HepG2 (cell line): ENCODE measurements at regions not wholly inside any gene's neighbourhood (a gene's known extent, or its start where the extent isn't known, plus 50 kb on each side); places are given as distances from the start of the nearest gene placed in this dataset.

Experiments used
- ATAC-seq: fragments of 200-7000 bp; cut with Tn5 transposase; 3 replicates; pipeline ENCODE4 v1.9.1; 2020; ENCODE audit warnings: mild to moderate bottlenecking, moderate library complexity
- BruUV-seq: library from RNA; stranded (reverse); fragments of 400-500 nt; replicated peaks from 2 replicates; lab custom pipeline; 2021; lab: Mats Ljungman, UMichigan
- CTCF ChIA-PET: fragments of 300-600 bp; formaldehyde crosslinking; extraction: SDS; loops from one replicate; lab custom pipeline; 2021; ENCODE audit warnings: low total read pairs, inconsistent platforms, low intra/inter-chr PET ratio; lab: Yijun Ruan, JAX
- POLR2A ChIA-PET: fragments of 350-600 bp; sonication (Branson Sonifier 250); formaldehyde crosslinking; loops from one replicate; lab custom pipeline; 2020; ENCODE audit warnings: antibody characterized with exemption, inconsistent platforms; lab: Yijun Ruan, JAX
- DNase-seq: peaks from one replicate; pipeline ENCODE4 v3.0.0-alpha.2; 2015; ENCODE audit warnings: low spot score
- FAIRE-seq: peaks from 3 replicates; lab custom pipeline; 2011; peaks lifted over from hg19 to GRCh38; lab: Jason Lieb, UNC
- H2AFZ ChIP-seq: one replicate; pipeline ENCODE4 v1.6.1; 2011; ENCODE audit warnings: low read length, inconsistent platforms
- H3K27ac ChIP-seq: fragments of 300-600 bp; 3 replicates; pipeline ENCODE4 v1.8.0; 2011; ENCODE audit warnings: mixed run types, mild to moderate bottlenecking, mixed read lengths, low read length, inconsistent platforms; ENCODE audit not compliant: insufficient read depth; ENCODE audit errors: extremely low read length
- H3K27me3 ChIP-seq, 2 experiments: fragments of 200-600 bp in 1 of 2; 2 replicates in 1 of 2; 3 replicates in 1 of 2; pipeline versions ENCODE4 v1.6.0 to v1.8.0; 2011; ENCODE audit warnings: low read length in 2 of 2, mild to moderate bottlenecking in 2 of 2, moderate library complexity in 2 of 2, inconsistent platforms in 1 of 2; ENCODE audit not compliant: insufficient read depth in 2 of 2, control insufficient read depth in 1 of 2
- H3K36me3 ChIP-seq, 2 experiments: fragments of 200-600 bp in 1 of 2; replicated peaks in 1 of 2; 2 replicates in 1 of 2; 3 replicates in 1 of 2; pipeline versions ENCODE4 v1.5.1 to v1.8.0; 2011; ENCODE audit warnings: low read length in 2 of 2, inconsistent platforms in 1 of 2; ENCODE audit not compliant: insufficient read depth in 2 of 2, control insufficient read depth in 1 of 2
- H3K4me1 ChIP-seq: 2 replicates; pipeline ENCODE4 v1.5.1; 2012; ENCODE audit warnings: low read length, inconsistent platforms; ENCODE audit not compliant: insufficient read depth
- H3K4me2 ChIP-seq: 2 replicates; pipeline ENCODE4 v1.6.0; 2011; ENCODE audit warnings: low read depth, low read length, inconsistent platforms
- H3K4me3 ChIP-seq, 3 experiments: fragments of 200-600 bp in 1 of 3; sonication (generic), shearing (Covaris generic) in 1 of 3; replicated peaks in 1 of 3; 2 replicates each; pipeline ENCODE4 v1.5.1; 2011 to 2016; ENCODE audit warnings: low read length in 3 of 3, inconsistent platforms in 2 of 3, low read depth in 2 of 3, mild to moderate bottlenecking in 2 of 3, control low read depth in 1 of 3, mixed read lengths in 1 of 3; ENCODE audit not compliant: insufficient read depth in 1 of 3
- H3K79me2 ChIP-seq: one replicate; pipeline ENCODE4 v1.6.1; 2011; ENCODE audit warnings: low read length, inconsistent platforms; ENCODE audit not compliant: insufficient read depth
- H3K9ac ChIP-seq: 2 replicates; pipeline ENCODE4 v1.6.0; 2011; ENCODE audit warnings: mild to moderate bottlenecking, low read depth, low read length, inconsistent platforms; ENCODE audit not compliant: insufficient read depth
- H3K9me3 ChIP-seq: 2 replicates; pipeline ENCODE4 v1.5.1; 2012; ENCODE audit warnings: mild to moderate bottlenecking, low read length
- H4K20me1 ChIP-seq: 2 replicates; pipeline ENCODE4 v1.6.0; 2011; ENCODE audit warnings: inconsistent platforms, mild to moderate bottlenecking, low read length, moderate library complexity; ENCODE audit not compliant: insufficient read depth
- ARNTL ChIP-seq: sonication (generic); formaldehyde crosslinking; IDR thresholded peaks from 2 replicates; pipeline ENCODE4 v1.4.0; 2020; ENCODE audit warnings: mild to moderate bottlenecking, missing genetic modification reagents
- HCFC1 ChIP-seq: fragments of 150-350 bp; IDR thresholded peaks from 2 replicates; pipeline ENCODE4 v1.6.1; 2014; ENCODE audit warnings: low read depth, low read length
- MED8 ChIP-seq: sonication (generic); formaldehyde crosslinking; IDR thresholded peaks from 2 replicates; pipeline ENCODE4 v1.8.1; 2023; ENCODE audit warnings: mild to moderate bottlenecking, missing genetic modification reagents; ENCODE audit not compliant: insufficient replicate concordance
- NCOA1 ChIP-seq: sonication (generic); formaldehyde crosslinking; IDR thresholded peaks from 2 replicates; pipeline ENCODE4 v1.9.0; 2021; ENCODE audit warnings: missing genetic modification reagents
- PAX8 ChIP-seq: sonication (generic); formaldehyde crosslinking; IDR thresholded peaks from 2 replicates; pipeline ENCODE4 v1.8.0; 2022; ENCODE audit warnings: mild to moderate bottlenecking, missing genetic modification reagents, borderline replicate concordance
- ZBTB7A ChIP-seq: sonication (generic); formaldehyde crosslinking; IDR thresholded peaks from 2 replicates; pipeline ENCODE4 v1.8.0; 2022; ENCODE audit warnings: mild to moderate bottlenecking, missing genetic modification reagents
- ZNF101 ChIP-seq: sonication (generic); formaldehyde crosslinking; IDR thresholded peaks from 2 replicates; pipeline ENCODE4 v1.4.0; 2020; ENCODE audit warnings: mild to moderate bottlenecking, low read depth, missing genetic modification reagents, borderline replicate concordance
- ZNF142 ChIP-seq: sonication (generic); formaldehyde crosslinking; IDR thresholded peaks from 2 replicates; pipeline ENCODE4 v1.4.0; 2020; ENCODE audit warnings: missing genetic modification reagents
- ZNF232 ChIP-seq: sonication (generic); formaldehyde crosslinking; IDR thresholded peaks from 2 replicates; pipeline ENCODE4 v1.4.0; 2020; ENCODE audit warnings: missing genetic modification reagents, borderline replicate concordance
- ZNF260 ChIP-seq: sonication (generic); formaldehyde crosslinking; IDR thresholded peaks from 2 replicates; pipeline ENCODE4 v1.4.0; 2020; ENCODE audit warnings: missing genetic modification reagents, low read depth, mild to moderate bottlenecking, borderline replicate concordance
- ZNF557 ChIP-seq: sonication (generic); formaldehyde crosslinking; IDR thresholded peaks from 2 replicates; pipeline ENCODE4 v1.4.0; 2020; ENCODE audit warnings: missing genetic modification reagents
- ZSCAN30 ChIP-seq: sonication (generic); formaldehyde crosslinking; IDR thresholded peaks from 2 replicates; pipeline ENCODE4 v1.5.0; 2020; ENCODE audit warnings: mild to moderate bottlenecking, missing genetic modification reagents
- WGBS: methylation state at CpG from one replicate; pipeline ENCODE4 v1.1.6; 2017; ENCODE audit warnings: low lambda C conversion rate; 5-methylcytosine and 5-hydroxymethylcytosine counted together
- in situ Hi-C: cut with HindIII; loops from 2 replicates; pipeline ENCODE4 v1.10.0; 2017; ENCODE audit warnings: low pct_unique_long_range_greater_than_20kb; ENCODE audit not compliant: extremely low pct_ligation_motif_present
- intact Hi-C: fragments of 100-400 bp; cut with micrococcal nuclease; formaldehyde crosslinking; loops from one replicate; pipeline ENCODE4 v1.10.0; 2022; ENCODE audit not compliant: unreplicated experiment

GRCh38 chr5:110899566-110900412 lies 161.0 kb downstream of the SLC25A46 start (continued):
- TF ChIP-seq ZNF142 (CRISPR knock-in tag) (no peak), ZNF260 (CRISPR knock-in tag) (no peak), ZNF232 (no peak), ZBTB7A (CRISPR knock-in tag) (no peak), NCOA1 (no peak), MED8 (CRISPR knock-in tag) (no peak)

- ChIA-PET CTCF (no interaction called here), POLR2A (no interaction called here)
- Histone ChIP-seq H2AFZ (no peak overlapping the region), H3K27me3 (no peaks in the 10 kb centered on the region), H3K4me2 (no peak overlapping the region), H3K9ac (no peak overlapping the region), H3K27ac (no peak overlapping the region), H3K4me3 (no peak overlapping the region), H3K9me3 (no peaks in the 10 kb centered on the region), H4K20me1 (no peaks in the 10 kb centered on the region), H3K4me1 (no peaks in the 10 kb centered on the region), H3K36me3 (no peaks in the 10 kb centered on the region), H3K79me2 (no peaks in the 10 kb centered on the region)
- FAIRE-seq (no peak), DNase-seq (no peak), ATAC-seq (no peak)
- WGBS: 0% methylated on average over 2 of the region's 2 CpGs
- in situ Hi-C loops (no loop called here), intact Hi-C loops (no loop called here)
- TF ChIP-seq ZNF557 (no peak), ARNTL (CRISPR knock-in tag) (no peak), HCFC1 (no peak), ZSCAN30 (CRISPR knock-in tag) (no peak), PAX8 (CRISPR knock-in tag) (no peak), ZNF101 (CRISPR knock-in tag) (no peak)
- no TSS peak for BruUV-seq
Observed at GRCh38 chr5:110900829-110901228, 162.0 kb downstream of the SLC25A46 start.
